GM18517 (cell line): ENCODE measurements at regions not wholly inside any gene's neighbourhood (a gene's known extent, or its start where the extent isn't known, plus 50 kb on each side); places are given as distances from the start of the nearest gene placed in this dataset.
"Not testable (repeated sequence)": the region's sequence is repeated elsewhere in the genome, so short reads cannot be mapped to it uniquely, and the experiment has no call there.

Experiments used
- ATAC-seq: cut with Tn5 transposase; IDR thresholded peaks from one replicate; pipeline ENCODE4 v1.9.1; 2021; ENCODE audit warnings: mild to moderate bottlenecking, moderate library complexity; ENCODE audit not compliant: unreplicated experiment

DNA sequence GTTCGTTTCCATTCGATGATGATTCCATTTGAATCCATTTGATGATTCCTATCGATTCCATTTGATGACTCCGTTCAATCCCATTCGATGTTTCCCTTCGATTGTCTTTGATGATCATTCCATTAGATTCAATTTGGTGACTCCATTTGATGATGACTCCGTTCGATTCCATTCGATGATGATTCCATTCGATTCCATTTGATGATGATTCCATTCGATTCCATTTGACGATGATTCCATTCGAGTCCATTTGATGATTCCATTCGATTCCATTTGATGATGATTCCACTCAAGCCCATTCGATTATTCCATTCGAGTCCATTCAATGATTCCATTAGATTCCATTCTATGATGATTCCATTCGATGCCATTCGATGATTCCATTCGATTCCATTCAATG lies 2730.6 kb downstream of the RPIA start:
- not testable (repeated sequence) for ATAC-seq

DNA sequence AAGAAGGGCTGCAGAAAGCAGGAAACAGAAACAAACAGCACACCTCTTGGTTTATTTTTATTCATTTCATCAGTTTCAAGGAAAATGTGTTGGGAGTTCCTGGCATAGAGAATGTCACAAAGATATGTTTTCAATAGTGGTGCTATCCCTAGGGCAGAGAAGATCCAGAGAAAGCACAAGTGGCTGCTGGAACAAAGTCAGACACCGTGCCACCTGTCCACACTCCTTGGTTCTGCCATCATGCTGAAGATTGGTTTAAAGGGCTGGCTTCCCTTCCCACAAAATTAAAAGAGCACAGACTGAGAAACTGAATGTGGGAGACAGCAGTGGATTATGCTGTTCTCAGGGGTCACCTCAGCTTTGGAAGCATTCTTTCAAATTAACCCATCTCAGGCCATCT lies 2735.7 kb downstream of the RPIA start:
- not testable (repeated sequence) for ATAC-seq

DNA sequence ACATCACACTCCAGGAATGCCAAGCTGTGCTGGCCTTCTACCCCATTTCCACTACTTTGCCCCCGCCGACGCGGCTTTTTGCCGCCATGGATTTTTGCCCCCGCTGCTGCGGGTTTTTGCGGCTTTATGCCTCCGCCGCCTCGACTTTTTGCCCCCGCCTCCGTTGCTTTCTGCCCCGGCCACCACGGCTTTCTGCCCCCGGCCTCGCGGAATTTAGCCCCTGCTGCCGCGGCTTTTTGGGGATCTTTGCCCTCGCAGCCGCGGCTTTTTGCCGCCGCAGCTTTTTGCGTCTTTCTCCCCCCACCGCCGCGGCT lies 2750.4 kb downstream of the RPIA start:
- not testable (repeated sequence) for ATAC-seq

DNA sequence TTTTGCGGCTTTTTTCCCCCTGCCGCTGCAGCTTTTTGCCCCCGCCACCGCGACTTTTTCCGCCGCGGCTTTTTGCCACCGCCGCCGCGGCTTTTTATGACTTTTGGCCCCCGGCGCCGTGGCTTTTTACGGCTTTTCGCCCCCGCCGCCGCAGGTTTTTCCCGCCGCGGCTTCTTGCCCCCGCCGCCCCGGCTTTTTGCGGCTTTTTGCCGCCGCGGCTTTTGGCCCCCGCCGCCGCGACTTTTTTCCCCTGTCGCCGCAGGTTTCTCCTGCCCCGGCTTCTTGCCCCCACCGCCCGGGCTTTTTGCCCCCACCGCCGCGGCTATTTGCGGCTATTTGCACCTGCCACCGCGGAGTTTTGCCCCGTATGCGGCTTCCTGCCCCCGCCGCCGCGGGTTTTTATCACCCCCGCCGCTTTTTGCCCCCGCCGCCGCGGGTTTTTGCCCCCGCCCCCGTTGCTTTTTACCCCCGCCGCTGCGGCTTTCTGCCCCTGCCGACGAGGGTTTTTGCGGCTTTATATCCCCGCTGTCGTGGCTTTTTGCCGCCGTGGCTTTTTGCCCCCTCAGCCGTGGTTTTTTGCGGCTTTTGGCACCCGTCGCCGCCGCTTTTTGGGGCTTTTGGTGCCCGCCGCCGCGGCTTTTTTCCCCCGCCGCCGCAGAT lies 2750.9 kb downstream of the RPIA start:
- ATAC-seq, result no peak

DNA sequence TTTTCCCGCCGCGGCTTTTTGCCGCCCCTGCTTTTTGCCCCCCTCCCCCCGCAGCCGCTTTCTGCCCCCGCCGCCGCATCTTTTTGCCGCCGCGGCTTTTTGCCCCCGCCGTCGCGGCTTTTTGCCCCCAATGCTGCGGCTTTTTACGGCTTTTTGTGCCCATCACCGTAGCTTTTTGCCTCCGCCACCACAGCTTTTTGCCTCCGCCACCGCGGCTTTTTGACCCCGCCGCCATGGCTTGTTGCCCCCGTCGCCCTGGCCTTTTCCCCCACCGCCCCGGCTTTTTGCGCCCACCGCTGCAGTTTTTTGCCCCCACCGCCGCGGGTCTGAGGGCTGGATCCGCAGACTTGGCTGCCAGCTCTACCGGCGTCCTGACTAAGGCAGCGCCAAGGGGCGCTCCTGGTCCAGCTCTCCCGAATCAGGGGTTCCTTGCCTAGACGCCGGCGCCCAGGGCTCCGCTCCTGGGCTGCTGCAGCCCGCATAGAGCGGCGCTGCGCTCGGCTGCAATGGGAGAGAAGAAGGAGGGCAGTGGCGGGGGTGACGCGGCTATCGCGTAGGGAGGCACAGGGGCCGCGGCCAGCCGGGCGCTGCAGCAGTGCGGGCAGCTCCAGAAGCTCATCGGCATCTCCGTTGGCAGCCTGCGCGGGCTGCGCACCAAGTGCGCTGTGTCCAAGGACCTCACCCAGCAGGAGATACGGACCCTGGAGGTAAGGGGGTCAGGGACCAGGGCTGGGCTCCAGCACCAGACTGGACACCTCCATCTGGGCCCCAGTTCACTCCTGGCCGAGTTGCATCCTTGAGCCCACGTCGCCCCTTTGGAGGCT lies 2751.6 kb downstream of the RPIA start:
- ATAC-seq, result not testable (repeated sequence)

DNA sequence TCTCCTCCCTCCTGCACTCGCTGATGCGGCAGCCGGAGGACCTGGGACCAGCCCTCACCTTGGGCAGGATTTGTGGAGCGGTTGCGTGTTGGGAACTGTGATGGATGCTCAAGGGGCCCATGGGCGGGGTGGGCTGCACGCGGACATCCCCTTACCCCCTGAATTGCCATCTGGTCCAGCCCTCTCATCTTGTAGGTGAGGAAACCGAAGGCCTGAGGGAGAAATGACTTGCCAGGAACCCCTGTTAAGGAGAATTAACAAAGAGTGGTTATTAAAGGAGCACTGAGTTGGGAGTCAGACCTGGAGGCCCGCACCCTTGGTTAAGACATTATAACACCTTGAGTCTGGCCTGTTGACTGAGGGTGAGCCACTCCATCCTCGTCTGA lies 2752.2 kb downstream of the RPIA start:
- not testable (repeated sequence) for ATAC-seq

DNA sequence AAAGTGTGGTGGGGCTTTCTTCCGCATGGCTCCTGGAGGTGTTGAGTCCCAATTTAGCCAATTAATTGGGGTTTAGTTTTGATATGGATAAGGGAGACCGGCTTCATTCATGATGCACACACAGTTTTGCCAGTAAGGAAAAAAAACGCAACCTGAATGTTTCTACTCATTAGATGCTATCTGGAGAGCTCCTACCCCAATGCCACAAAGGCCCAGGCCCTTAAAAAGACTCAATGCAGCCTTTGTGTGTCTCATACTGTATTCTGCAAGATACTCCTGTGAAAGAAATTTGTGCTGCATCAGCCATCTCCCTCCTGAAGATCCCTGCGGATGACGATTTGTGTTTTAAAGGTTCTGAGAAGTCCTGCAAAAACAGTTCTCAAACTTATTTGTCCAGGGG lies 2754.2 kb downstream of the RPIA start:
- not testable (repeated sequence) for ATAC-seq

DNA sequence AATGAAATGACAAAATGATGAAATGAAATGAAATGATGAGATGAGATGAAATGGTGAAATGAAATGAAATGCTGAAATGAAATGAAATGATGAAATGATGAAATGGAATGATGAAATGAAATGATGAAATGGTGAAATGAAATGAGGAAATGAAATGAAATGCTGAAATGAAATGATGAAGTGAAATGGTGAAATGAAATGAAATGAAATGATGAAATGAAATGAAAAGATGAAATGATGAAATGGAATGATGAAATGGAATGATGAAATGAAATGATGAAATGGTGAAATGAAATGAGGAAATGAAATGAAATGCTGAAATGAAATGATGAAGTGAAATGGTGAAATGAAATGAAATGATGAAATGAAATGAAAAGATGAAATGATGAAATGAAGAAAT lies 2755.0 kb downstream of the RPIA start:
- not testable (repeated sequence) for ATAC-seq

DNA sequence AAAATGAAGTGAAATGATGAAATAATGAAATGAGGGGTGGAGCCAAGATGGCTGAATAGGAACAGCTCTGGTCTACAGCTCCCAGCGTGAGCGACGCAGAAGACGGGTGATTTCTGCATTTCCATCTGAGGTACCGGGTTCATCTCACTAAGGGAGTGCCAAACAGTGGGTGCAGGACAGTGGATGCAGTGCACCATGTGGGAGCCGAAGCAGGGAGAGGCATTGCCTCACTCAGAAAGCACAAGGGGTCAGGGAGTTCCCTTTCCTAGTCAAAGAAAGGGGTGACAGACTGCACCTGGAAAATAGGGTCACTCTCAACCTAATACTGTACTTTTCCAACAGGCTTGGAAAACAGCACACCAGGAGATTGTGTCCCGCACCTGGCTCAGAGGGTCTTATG lies 2755.4 kb downstream of the RPIA start:
- not testable (repeated sequence) for ATAC-seq

DNA sequence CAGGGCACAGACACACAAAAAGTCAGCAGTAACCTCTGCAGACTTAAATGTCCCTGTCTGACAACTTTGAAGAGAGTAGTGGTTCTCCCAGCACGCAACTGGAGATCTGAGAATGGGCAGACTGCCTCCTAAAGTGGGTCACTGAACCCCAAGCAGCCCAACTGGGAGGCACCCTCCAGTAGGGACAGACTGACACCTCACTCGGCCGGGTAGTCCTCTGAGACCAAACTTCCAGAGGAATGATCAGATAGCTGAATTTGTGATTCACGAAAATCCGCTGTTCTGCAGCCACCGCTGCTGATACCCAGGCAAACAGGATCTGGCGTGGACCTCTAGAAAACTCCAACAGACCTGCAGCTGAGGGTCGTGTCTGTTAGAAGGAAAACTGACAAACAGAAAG lies 2756.0 kb downstream of the RPIA start:
- not testable (repeated sequence) for ATAC-seq

DNA sequence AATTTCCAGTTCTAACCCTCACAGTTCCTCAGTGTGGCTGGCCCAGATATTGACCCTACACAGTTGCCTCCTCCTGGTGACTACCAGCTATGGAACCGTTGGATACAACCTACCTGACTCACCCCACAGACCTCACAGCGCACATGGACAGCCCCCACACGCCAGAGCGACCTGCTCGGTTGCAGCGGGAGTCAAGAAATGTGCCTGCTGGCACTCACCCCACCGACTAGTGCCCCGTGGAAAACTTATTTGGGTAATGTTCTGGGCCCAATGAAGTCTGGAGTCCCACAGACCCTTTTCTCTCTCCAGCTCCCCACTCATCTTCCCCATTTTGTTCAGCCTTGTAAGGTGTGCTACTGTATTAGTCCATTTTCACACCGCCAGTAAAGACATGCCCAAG lies 2770.8 kb downstream of the RPIA start:
- not testable (repeated sequence) for ATAC-seq

DNA sequence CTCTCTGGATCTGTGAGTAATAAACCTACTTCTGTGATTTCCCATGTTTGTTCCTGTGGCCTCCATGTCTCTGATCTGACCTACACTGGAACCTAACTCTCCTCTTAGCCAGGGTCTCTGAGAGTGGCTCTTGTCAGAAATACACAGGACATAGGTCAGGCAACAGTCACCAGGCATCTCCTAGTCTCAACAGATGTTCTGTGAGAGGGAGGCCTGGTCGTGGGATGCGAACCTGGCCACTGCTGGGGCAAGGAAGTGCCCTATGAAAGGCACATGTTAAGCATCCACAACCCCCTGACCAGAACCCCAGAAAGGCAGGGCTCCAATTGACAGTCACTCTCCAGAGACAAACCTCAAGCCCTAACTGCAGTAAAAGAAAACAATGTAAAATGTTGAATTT lies 2771.5 kb downstream of the RPIA start:
- not testable (repeated sequence) for ATAC-seq

DNA sequence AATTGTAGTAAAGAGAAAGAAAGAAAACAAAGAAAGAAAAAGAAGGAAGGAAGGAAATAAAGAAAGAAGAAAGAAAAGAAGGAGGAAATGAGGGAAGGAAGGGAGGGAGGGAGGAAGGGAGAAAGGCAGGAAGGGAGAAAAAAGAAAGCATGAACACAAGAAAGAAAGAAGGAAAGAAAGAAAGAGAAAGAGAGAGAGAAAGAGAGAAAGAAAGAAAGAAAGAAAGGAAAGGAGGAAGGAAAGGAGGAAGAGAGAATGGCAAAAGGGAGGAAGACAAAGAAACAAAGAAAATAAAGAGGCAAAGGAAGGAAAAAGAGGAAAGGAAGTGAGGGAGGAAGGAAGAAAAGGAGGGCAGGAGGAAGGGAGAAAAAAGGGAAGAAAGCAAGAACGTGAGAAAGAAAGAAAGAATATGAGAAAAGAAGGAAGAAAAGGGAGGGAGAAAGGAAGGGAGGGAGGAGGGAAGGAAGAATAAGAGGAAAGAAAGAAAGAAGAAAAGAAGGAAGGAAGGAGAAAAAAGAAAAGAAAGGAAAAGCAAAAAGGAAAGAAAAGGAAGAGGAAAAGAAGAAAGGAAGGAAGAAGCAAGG lies 2775.4 kb downstream of the RPIA start:
- ATAC-seq, result not testable (repeated sequence)

DNA sequence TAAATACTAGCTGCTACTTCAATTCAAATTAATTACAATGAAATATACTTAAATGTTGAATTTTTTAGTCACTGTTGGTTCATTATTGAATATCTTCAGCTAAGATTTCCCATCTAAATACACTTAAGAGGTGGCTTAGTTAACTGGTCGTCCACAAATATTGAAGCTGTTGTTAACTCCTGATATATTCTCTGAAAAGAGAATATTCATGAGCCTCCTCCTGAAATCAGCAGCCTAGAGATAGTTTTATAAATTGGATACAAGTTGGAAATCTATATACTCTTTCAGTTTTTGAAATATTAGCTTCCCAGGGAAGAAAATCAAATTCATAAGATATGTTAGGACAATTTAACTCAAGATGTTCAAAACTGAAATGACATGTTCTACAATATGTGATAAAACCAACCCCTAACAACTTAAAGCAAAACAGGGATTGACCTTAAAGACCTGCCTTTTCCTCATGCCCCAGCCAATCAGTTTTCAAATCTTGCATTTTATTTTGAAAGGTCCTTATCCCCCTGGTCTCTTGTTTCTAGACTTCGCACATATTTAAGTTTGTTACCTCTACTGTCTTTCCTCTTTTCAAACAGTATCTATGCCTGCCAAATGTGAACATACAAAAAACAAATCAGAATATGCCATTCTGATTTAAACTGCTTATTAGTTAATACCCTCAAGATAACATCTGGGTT lies 2784.9 kb downstream of the RPIA start:
- not testable (repeated sequence) for ATAC-seq

DNA sequence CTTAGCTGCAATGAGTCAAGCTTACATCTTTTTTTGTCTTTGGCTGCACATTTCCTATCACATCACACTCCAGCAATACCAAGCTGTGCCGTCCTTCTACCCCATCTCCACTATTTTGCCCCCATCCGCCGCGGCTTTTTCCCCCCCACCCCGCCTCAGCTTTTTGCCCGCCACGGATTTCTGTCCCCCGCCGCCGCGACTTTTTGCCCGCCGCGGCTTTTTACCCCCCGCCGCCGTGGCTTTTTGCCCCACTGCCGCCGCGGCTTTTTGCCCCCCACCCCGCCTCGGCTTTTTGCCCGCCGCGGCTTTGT lies 2785.4 kb downstream of the RPIA start:
- not testable (repeated sequence) for ATAC-seq

DNA sequence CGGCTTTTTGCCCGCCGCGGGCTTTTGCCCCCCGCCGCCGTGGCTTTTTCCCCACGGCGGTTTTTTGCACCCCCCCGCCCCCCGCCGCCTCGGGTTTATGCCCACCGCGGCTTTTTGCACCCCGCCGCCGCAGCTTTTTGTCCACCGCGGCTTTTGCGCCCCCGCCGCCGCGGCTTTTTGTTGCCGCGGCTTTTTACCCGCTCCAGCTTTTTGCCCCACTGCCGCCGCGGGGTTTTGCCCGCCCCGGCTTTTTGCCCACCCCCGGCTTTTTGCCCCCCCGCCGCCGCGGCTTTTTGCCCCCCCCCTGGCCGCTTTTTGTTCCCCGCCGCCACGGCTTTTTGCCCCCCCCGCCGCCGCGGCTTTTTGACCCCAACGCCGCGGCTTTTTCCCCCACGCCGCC lies 2785.8 kb downstream of the RPIA start:
- ATAC-seq, result not testable (repeated sequence)

DNA sequence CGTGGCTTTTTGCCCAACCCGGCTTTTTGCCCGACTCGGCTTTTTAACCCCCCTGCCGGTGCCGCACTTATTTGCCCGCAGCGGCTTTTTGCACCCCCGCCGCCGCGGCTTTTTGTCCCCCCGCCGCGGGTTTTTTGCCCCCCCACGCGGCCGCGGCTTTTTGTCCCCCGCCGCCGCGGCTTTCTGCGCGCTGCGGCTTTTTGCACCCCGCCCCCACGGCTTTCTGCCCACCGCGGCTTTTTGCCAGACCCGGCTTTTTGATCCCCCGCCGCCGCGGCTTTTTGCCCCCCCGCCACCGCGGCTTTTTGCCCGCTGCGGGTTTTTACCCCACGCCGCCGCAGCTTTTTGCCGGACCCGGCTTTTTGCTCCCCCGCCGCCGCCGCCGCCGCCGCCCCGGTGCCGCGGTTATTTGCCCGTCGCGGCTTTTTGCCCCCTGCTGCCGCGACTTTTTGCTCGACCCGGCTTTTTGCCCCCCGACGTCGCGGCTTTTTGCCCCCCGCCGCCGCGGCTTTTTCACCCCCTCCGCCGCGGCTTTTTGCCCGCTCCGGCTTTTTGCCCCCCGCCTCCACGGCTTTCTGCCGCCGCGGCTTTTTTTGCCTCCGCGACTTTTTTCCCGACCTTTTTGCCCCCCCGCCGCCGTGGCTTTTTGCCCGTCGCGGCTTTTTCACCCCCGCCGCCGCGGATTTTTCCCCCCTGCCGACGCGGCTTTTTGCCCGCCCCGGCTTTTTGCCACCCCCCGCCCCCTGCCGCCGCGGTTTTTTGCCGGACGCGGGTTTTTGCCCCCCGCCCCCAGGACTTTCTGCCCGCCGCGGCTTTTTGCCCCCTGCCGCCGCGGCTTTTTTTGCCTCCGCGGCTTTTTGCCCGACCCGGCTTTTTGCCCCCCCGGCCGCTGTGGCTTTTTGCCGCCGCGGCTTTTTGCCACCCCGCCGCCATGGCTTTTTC lies 2786.5 kb downstream of the RPIA start:
- ATAC-seq, result no peak

DNA sequence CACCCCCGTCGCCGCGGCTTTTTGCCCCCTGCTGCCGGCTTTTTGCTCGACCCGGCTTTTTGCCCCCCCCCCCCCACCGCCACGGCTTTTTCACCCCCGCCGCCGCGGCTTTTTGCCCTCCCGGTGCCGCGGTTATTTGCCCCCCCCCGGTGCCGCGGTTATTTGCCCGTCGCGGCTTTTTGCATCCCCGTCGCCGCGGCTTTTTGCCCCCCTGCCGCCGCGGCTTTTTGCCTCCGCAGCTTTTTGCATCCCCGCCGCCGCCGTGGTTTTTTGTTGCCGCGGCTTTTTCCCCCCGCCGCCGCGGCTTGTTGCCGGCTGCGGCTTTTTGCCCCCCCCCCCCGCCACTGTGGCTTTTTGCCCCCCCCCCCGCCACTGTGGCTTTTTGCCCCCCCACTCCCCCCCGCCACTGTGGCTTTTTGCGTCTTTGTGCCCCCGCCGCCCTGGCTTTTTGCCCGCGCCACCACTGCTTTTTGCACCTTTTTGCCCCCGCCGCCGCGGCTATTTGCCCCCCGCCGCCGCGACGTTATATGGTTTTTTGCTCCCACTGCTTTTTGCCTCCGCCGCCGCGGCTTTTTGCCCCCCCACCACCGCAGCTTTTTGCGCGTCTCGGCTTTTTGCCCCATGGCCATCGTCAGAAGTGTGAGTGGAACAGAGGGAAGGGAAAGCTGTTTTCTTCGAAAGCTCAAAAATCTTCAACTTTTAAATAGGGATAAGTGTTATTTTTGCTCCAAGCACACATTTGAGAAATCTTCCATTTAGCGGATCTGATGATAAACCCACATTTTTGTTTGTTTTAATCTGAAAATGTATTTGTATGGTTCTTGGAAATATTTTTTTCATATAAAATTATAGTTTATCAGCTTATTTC lies 2787.6 kb downstream of the RPIA start:
- not testable (repeated sequence) for ATAC-seq

DNA sequence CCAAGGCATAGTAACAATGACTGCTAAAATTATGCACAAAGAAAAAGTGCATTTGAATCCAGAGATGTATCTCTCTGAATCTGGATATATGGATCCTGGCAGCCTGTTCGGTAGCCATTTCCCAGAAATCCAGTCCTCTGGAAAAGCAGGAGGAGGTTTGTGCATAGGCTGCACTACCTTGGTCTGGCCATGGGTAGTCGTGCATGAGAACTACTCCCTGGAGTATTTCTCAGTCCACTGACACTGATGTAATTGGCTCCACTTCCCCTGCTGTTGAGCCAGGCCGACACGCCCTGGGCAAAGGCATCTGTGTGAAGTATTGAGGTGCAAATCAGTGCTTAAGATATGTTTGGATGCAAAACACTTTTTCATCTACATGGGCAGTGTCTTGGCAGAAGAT lies 2793.8 kb downstream of the RPIA start:
- ATAC-seq, result not testable (repeated sequence)
